ENCODE measurements at regions not wholly inside any gene's neighbourhood (a gene's known extent, or its start where the extent isn't known, plus 50 kb on each side); places are given as distances from the start of the nearest gene placed in this dataset.

DNA sequence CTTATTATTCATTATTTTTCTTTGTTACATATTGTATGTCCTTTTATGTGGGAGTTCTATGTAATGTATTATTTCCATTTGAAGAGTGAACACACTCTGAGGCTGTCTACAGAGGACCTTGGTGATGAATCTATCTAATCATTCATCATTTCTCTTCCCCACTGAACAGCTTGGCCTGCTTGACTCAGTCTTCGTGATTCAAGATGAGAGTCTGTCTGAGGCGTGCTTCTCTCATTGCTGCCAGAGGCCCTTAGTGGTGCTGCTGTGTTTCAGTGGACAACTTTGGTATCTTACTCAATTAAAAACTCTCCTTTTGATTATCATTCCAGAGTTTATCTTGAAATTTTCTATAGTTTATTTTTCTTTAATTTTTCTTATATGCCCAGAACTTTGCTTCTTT lies 318.1 kb upstream of the DAB2 start:
- TF ChIP-seq EZH2phosphoT487 (IDR thresholded peaks at IDR 0.05; ENCODE audit: borderline replicate concordance), result no peak
- TF ChIP-seq, protein P1, sequence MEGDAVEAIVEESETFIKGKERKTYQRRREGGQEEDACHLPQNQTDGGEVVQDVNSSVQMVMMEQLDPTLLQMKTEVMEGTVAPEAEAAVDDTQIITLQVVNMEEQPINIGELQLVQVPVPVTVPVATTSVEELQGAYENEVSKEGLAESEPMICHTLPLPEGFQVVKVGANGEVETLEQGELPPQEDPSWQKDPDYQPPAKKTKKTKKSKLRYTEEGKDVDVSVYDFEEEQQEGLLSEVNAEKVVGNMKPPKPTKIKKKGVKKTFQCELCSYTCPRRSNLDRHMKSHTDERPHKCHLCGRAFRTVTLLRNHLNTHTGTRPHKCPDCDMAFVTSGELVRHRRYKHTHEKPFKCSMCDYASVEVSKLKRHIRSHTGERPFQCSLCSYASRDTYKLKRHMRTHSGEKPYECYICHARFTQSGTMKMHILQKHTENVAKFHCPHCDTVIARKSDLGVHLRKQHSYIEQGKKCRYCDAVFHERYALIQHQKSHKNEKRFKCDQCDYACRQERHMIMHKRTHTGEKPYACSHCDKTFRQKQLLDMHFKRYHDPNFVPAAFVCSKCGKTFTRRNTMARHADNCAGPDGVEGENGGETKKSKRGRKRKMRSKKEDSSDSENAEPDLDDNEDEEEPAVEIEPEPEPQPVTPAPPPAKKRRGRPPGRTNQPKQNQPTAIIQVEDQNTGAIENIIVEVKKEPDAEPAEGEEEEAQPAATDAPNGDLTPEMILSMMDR (conservative IDR thresholded peaks at IDR 0.05; ENCODE audit: low read length), result no peak
- H3K9me2 ChIP-seq (replicated peaks; ENCODE audit: low read depth, low read length), result no peaks in the 10 kb centered on the region
- 0 out of 2 replicates have a peak, but pooled peaks cover 2% of the 10 kb centered on the region for H3K9me3 ChIP-seq (ENCODE audit: insufficient read depth, low read depth, low read length)
- H3K9ac ChIP-seq (ENCODE audit: low read depth, low read length, poor library complexity, severe bottlenecking), result no peak overlapping the region
- no peak overlapping the region for H3K4me3 ChIP-seq (ENCODE audit: low read length, poor library complexity, severe bottlenecking)
- no peak overlapping the region for H2AFZ ChIP-seq (ENCODE audit: low read length)
- H3K27me3 ChIP-seq (ENCODE audit: insufficient read depth, low read length, poor library complexity, severe bottlenecking), result no peaks in the 10 kb centered on the region
- no peaks in the 10 kb centered on the region for H3F3A ChIP-seq (ENCODE audit: low read depth)
- no peaks in the 10 kb centered on the region for H3K4me1 ChIP-seq (ENCODE audit: insufficient read depth, low read length, poor library complexity, severe bottlenecking)
- H3K79me2 ChIP-seq (ENCODE audit: insufficient read depth, low read length), result no peaks in the 10 kb centered on the region
- H3K36me3 ChIP-seq (ENCODE audit: insufficient read depth, low read length), result no peaks in the 10 kb centered on the region
- H4K20me1 ChIP-seq (ENCODE audit: insufficient read depth, low read length, poor library complexity, severe bottlenecking), result no peaks in the 10 kb centered on the region
- H3K4me2 ChIP-seq (ENCODE audit: low read depth, low read length, poor library complexity, severe bottlenecking), result no peak overlapping the region

DNA sequence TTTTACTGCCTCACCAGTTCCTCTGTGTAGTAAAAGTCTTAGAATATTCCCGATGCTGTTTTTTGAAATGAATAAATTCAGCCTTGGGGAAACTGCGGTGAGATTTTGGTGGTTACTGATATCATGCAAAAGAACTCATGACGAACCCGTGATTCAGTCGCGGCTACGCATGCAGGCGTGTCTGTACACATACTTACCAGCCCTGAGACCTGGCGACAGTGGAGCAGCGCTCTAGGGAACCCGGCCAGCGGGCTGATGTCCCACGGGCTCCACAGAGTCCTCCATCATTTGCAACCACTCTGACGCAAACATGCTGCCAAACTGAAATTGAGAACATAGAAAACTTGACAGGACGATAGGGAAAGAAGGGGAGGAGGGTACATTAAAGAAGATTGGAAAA lies 315.6 kb upstream of the DAB2 start:
- H3K4me2 ChIP-seq (ENCODE audit: low read depth, low read length, poor library complexity, severe bottlenecking), result no peak overlapping the region
- no peaks in the 10 kb centered on the region for H3K36me3 ChIP-seq (ENCODE audit: insufficient read depth, low read length)
- no peak overlapping the region for H3K9ac ChIP-seq (ENCODE audit: low read depth, low read length, poor library complexity, severe bottlenecking)
- no peaks in the 10 kb centered on the region for H3K27me3 ChIP-seq (ENCODE audit: insufficient read depth, low read length, poor library complexity, severe bottlenecking)
- H3K9me3 ChIP-seq (ENCODE audit: insufficient read depth, low read depth, low read length), result 0 out of 2 replicates have a peak, but pooled peaks cover 2% of the 10 kb centered on the region
- no peaks in the 10 kb centered on the region for H3K9me2 ChIP-seq (replicated peaks; ENCODE audit: low read depth, low read length)
- H3F3A ChIP-seq (ENCODE audit: low read depth), result no peaks in the 10 kb centered on the region
- H3K79me2 ChIP-seq (ENCODE audit: insufficient read depth, low read length), result no peaks in the 10 kb centered on the region
- H4K20me1 ChIP-seq (ENCODE audit: insufficient read depth, low read length, poor library complexity, severe bottlenecking), result no peaks in the 10 kb centered on the region
- TF ChIP-seq EZH2phosphoT487 (IDR thresholded peaks at IDR 0.05; ENCODE audit: borderline replicate concordance), result no peak
- TF ChIP-seq, protein P1 (conservative IDR thresholded peaks at IDR 0.05; ENCODE audit: low read length), result no peak
- H3K4me3 ChIP-seq (ENCODE audit: low read length, poor library complexity, severe bottlenecking), result no peak overlapping the region
- no peak overlapping the region for H2AFZ ChIP-seq (ENCODE audit: low read length)
- H3K4me1 ChIP-seq (ENCODE audit: insufficient read depth, low read length, poor library complexity, severe bottlenecking), result no peaks in the 10 kb centered on the region

DNA sequence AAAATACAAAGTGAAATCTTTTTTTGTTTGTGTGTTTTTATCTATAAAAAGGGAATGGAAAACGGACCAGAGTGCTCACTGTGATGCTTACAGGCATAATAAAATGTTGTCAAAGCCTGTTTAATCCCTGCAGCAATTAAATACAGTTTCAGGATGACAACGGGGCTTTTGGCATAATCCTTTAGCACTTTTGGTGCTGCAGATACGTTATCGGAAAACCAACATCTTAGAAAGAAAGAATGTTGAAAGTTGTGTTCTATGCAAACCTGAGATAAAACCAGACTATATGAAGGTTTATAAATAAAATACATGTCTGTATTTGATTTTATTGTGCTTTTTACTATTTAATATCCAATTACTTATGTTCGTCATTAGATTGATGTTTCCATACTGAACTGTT lies 307.4 kb upstream of the DAB2 start:
- Histone ChIP-seq H3K79me2 (ENCODE audit: insufficient read depth, low read length) (no peaks in the 10 kb centered on the region), H2AFZ (ENCODE audit: low read length) (no peak overlapping the region), H3K4me3 (ENCODE audit: low read length, poor library complexity, severe bottlenecking) (no peak overlapping the region), H3K9me2 (replicated peaks; ENCODE audit: low read depth, low read length) (no peaks in the 10 kb centered on the region), H3K4me2 (ENCODE audit: low read depth, low read length, poor library complexity, severe bottlenecking) (no peak overlapping the region), H3F3A (ENCODE audit: low read depth) (no peaks in the 10 kb centered on the region), H3K27me3 (ENCODE audit: insufficient read depth, low read length, poor library complexity, severe bottlenecking) (no peaks in the 10 kb centered on the region), H4K20me1 (ENCODE audit: insufficient read depth, low read length, poor library complexity, severe bottlenecking) (no peaks in the 10 kb centered on the region), H3K9me3 (ENCODE audit: insufficient read depth, low read depth, low read length) (no peaks in the 10 kb centered on the region), H3K9ac (ENCODE audit: low read depth, low read length, poor library complexity, severe bottlenecking) (no peak overlapping the region), H3K36me3 (ENCODE audit: insufficient read depth, low read length) (no peaks in the 10 kb centered on the region), H3K4me1 (ENCODE audit: insufficient read depth, low read length, poor library complexity, severe bottlenecking) (no peaks in the 10 kb centered on the region)
- TF ChIP-seq EZH2phosphoT487 (IDR thresholded peaks at IDR 0.05; ENCODE audit: borderline replicate concordance), result no peak
- TF ChIP-seq, protein P1 (conservative IDR thresholded peaks at IDR 0.05; ENCODE audit: low read length), result no peak

All from Loucy (cell line).